Neural progenitor cell (in vitro differentiated cells): ENCODE measurements at regions not wholly inside any gene's neighbourhood (a gene's known extent, or its start where the extent isn't known, plus 50 kb on each side); places are given as distances from the start of the nearest gene placed in this dataset.

ENCODE experiments used
- DNase-seq: peaks from one replicate; pipeline ENCODE4 v3.0.0-alpha.2; 2016; ENCODE audit warnings: low spot score
- H2AFZ ChIP-seq: fragments of 200-600 bp; sonication (generic); replicated peaks from 2 replicates; pipeline ENCODE4 v1.6.1; 2016; ENCODE audit warnings: antibody characterized with exemption
- H3F3A ChIP-seq: fragments of 200-600 bp; sonication (generic); 2 replicates; pipeline ENCODE4 v1.6.1; 2016; ENCODE audit warnings: antibody characterized with exemption, low read depth
- H3K27ac ChIP-seq: fragments of 200-600 bp; sonication (generic); 2 replicates; pipeline ENCODE4 v1.5.1; 2016; ENCODE audit warnings: mild to moderate bottlenecking
- H3K27me3 ChIP-seq: fragments of 200-600 bp; sonication (generic); 2 replicates; pipeline ENCODE4 v1.6.1; 2016; ENCODE audit warnings: mild to moderate bottlenecking, moderate library complexity
- H3K36me3 ChIP-seq: fragments of 200-600 bp; sonication (generic); 2 replicates; pipeline ENCODE4 v1.5.1; 2016
- H3K4me1 ChIP-seq: fragments of 200-600 bp; sonication (generic); 2 replicates; pipeline ENCODE4 v1.6.1; 2016; ENCODE audit warnings: mixed run types
- H3K4me2 ChIP-seq: fragments of 200-600 bp; sonication (generic); 2 replicates; pipeline ENCODE4 v1.6.1; 2016
- H3K4me3 ChIP-seq: fragments of 200-600 bp; sonication (generic); 2 replicates; pipeline ENCODE4 v1.5.1; 2016
- H3K79me2 ChIP-seq: fragments of 200-600 bp; sonication (generic); 2 replicates; pipeline ENCODE4 v1.6.1; 2016; ENCODE audit warnings: low read depth
- H3K9ac ChIP-seq: fragments of 200-600 bp; sonication (generic); 2 replicates; pipeline ENCODE4 v1.6.1; 2016
- H3K9me3 ChIP-seq: fragments of 200-600 bp; sonication (generic); 2 replicates; pipeline ENCODE4 v1.5.1; 2016; ENCODE audit warnings: low read depth
- H4K20me1 ChIP-seq: fragments of 200-600 bp; sonication (generic); 2 replicates; pipeline ENCODE4 v1.6.1; 2016; ENCODE audit warnings: low read depth
- H3K27ac Mint-ChIP-seq: 3 replicates; pipeline ENCODE4 v1.8.0; 2021; ENCODE audit warnings: mixed read lengths
- H3K27me3 Mint-ChIP-seq: 2 replicates; pipeline ENCODE4 v1.8.0; 2022; ENCODE audit warnings: low read depth, mild to moderate bottlenecking, inconsistent platforms, moderate library complexity, mixed read lengths; ENCODE audit not compliant: insufficient read depth
- H3K36me3 Mint-ChIP-seq: 3 replicates; pipeline ENCODE4 v1.8.0; 2021; ENCODE audit warnings: mixed read lengths
- H3K4me1 Mint-ChIP-seq: 3 replicates; pipeline ENCODE4 v1.8.0; 2021; ENCODE audit warnings: mixed read lengths
- H3K4me3 Mint-ChIP-seq: 3 replicates; pipeline ENCODE4 v1.8.0; 2021; ENCODE audit warnings: mild to moderate bottlenecking, moderate library complexity, mixed read lengths
- H3K9me3 Mint-ChIP-seq: 3 replicates; pipeline ENCODE4 v1.8.0; 2020; ENCODE audit warnings: mixed read lengths
- EZH2 ChIP-seq: fragments of 200-600 bp; sonication (generic); IDR thresholded peaks from 2 replicates; pipeline ENCODE4 v1.6.1; 2017; ENCODE audit warnings: antibody characterized with exemption, mild to moderate bottlenecking, moderate library complexity
- EZH2phosphoT487 ChIP-seq: fragments of 200-600 bp; sonication (generic); IDR thresholded peaks from 2 replicates; pipeline ENCODE4 v1.6.1; 2017; ENCODE audit warnings: antibody characterized with exemption
- TF ChIP-seq, protein P1 (sequence below): fragments of 200-600 bp; sonication (generic); IDR thresholded peaks from 2 replicates; pipeline ENCODE4 v1.5.1; 2017; ENCODE audit warnings: antibody characterized with exemption, mild to moderate bottlenecking

DNA sequence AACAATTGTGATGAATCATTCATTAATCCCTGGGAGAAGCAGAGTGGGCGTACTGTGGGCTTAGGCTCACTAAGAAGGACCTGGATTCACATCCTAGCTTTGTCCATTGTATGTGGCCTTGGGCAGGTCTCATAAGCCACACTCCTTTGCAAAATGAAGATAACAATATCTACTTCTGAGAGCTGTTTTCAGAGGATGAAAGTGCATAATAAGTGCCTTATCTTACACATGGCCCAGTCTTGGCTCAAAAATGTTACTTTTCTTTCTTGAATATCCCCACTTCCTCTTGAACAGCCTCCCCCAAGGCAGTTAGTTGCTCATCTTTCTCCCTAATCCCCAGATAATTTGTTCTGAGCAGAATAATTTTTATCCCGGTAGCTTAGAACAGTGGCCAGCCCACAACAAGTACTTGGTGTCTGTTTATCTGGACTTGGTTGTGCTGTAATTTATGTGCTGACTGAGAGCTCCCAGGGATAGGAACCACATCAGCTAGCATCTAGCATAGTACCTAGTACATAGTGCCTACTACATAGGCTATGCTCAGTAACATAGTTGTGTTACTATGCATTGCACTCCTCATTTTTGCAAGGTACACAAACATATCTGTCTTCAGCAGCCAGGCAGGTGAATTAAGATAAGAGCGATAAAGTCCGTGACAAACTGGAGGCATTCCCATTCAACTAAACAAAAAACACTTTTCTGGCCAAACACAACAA lies 61.7 kb upstream of the NUDT4 start:
- Histone ChIP-seq H3K4me3 (no peak overlapping the region), H3K9me3 (no peaks in the 10 kb centered on the region), H3K4me2 (no peak overlapping the region), H3F3A (no peaks in the 10 kb centered on the region), H3K27me3 (no peaks in the 10 kb centered on the region), H4K20me1 (no peaks in the 10 kb centered on the region), H2AFZ (no peak overlapping the region), H3K9ac (no peak overlapping the region), H3K36me3 (no peaks in the 10 kb centered on the region), H3K4me1 (no peaks in the 10 kb centered on the region), H3K27ac (no peak overlapping the region), H3K79me2 (no peaks in the 10 kb centered on the region)
- Mint-ChIP-seq H3K36me3 (no peaks in the 10 kb centered on the region), H3K4me1 (peaks cover 15% of the 10 kb centered on the region), H3K4me3 (no peak overlapping the region), H3K27me3 (peaks cover 9% of the 10 kb centered on the region), H3K27ac (no peak overlapping the region), H3K9me3 (no peaks in the 10 kb centered on the region)
- DNase-seq = no peak
- TF ChIP-seq EZH2 = no peak
- TF ChIP-seq, protein P1, sequence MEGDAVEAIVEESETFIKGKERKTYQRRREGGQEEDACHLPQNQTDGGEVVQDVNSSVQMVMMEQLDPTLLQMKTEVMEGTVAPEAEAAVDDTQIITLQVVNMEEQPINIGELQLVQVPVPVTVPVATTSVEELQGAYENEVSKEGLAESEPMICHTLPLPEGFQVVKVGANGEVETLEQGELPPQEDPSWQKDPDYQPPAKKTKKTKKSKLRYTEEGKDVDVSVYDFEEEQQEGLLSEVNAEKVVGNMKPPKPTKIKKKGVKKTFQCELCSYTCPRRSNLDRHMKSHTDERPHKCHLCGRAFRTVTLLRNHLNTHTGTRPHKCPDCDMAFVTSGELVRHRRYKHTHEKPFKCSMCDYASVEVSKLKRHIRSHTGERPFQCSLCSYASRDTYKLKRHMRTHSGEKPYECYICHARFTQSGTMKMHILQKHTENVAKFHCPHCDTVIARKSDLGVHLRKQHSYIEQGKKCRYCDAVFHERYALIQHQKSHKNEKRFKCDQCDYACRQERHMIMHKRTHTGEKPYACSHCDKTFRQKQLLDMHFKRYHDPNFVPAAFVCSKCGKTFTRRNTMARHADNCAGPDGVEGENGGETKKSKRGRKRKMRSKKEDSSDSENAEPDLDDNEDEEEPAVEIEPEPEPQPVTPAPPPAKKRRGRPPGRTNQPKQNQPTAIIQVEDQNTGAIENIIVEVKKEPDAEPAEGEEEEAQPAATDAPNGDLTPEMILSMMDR = no peak
- TF ChIP-seq EZH2phosphoT487 = no peak

DNA sequence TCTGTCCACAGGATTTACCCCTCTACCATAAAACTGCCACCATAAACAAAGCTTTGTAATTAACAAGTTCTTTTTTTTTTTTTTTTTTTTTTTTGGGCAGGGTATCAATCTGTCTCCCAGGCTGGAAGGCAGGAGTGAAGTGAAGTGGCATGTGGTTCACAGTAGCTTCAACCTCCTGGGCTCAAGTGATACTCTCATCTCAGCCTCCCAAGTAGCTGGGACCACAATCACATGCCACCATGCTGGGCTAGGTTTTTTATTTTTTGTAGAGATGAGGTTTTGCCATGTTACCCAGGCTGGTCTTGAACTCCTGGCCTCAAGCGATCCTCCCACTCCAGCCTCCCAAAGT lies 61.1 kb upstream of the NUDT4 start:
- no peaks in the 10 kb centered on the region for H3K9me3 Mint-ChIP-seq
- TF ChIP-seq EZH2 (no peak), EZH2phosphoT487 (no peak)
- TF ChIP-seq, protein P1 = no peak
- no peak for DNase-seq
- H2AFZ ChIP-seq = no peak overlapping the region
- no peaks in the 10 kb centered on the region for H3K79me2 ChIP-seq
- H3K27ac ChIP-seq = no peak overlapping the region
- H3K4me2 ChIP-seq = no peak overlapping the region
- H3K36me3 ChIP-seq = no peaks in the 10 kb centered on the region
- no peak overlapping the region for H3K4me3 Mint-ChIP-seq
- H3K36me3 Mint-ChIP-seq = no peaks in the 10 kb centered on the region
- no peaks in the 10 kb centered on the region for H3F3A ChIP-seq
- H3K4me3 ChIP-seq = no peak overlapping the region
- no peaks in the 10 kb centered on the region for H3K27me3 ChIP-seq
- H4K20me1 ChIP-seq = no peaks in the 10 kb centered on the region
- H3K9ac ChIP-seq = no peak overlapping the region
- no peaks in the 10 kb centered on the region for H3K4me1 ChIP-seq
- peaks cover 15% of the 10 kb centered on the region for H3K4me1 Mint-ChIP-seq
- no peaks in the 10 kb centered on the region for H3K9me3 ChIP-seq
- peaks cover 10% of the 10 kb centered on the region for H3K27me3 Mint-ChIP-seq
- H3K27ac Mint-ChIP-seq = no peak overlapping the region

DNA sequence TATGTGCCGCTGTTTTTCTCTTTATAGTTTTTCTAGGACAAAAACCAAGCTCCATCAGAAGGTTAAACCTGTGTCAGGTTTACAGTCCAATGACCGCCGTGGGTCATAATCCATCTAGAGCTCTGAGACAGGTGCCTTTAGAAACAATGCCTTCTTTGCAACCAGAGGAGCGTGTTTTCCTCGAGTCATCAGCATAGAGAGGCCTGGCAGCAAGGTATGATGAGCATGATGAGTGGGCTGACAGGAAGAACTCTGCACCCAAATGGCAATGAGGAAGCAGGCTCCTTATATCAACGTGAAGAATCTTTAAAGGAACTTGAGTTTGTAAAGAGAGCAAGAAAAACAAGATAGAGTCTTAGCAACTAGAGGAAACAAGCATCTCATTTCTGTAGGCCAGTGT lies 60.5 kb upstream of the NUDT4 start:
- Mint-ChIP-seq H3K9me3 (no peaks in the 10 kb centered on the region), H3K36me3 (no peaks in the 10 kb centered on the region), H3K27me3 (peaks cover 11% of the 10 kb centered on the region), H3K4me3 (no peak overlapping the region), H3K4me1 (peaks cover 15% of the 10 kb centered on the region), H3K27ac (no peak overlapping the region)
- TF ChIP-seq EZH2phosphoT487 (no peak), EZH2 (no peak)
- TF ChIP-seq, protein P1 = no peak
- Histone ChIP-seq H3K4me2 (no peak overlapping the region), H3F3A (no peaks in the 10 kb centered on the region), H3K4me1 (no peaks in the 10 kb centered on the region), H3K27ac (no peak overlapping the region), H2AFZ (no peak overlapping the region), H3K9ac (no peak overlapping the region), H3K36me3 (no peaks in the 10 kb centered on the region), H4K20me1 (no peaks in the 10 kb centered on the region), H3K9me3 (no peaks in the 10 kb centered on the region), H3K27me3 (no peaks in the 10 kb centered on the region), H3K79me2 (no peaks in the 10 kb centered on the region), H3K4me3 (no peak overlapping the region)
- no peak for DNase-seq
